T-helper 2 cell treated with Interferon-gamma antibody and Interleukin-4, amounts not matched to agents 5 μg/mL and 100 μg/mL, for 36 hours (primary cell): ENCODE measurements at regions not wholly inside any gene's neighbourhood (a gene's known extent, or its start where the extent isn't known, plus 50 kb on each side); places are given as distances from the start of the nearest gene placed in this dataset.

Experiments used
- DNase-seq: peaks from one replicate; pipeline ENCODE4 v3.0.0; 2021; ENCODE audit warnings: low spot score
- H3K27ac Mint-ChIP-seq: one replicate; pipeline ENCODE4 v1.8.0; 2021; ENCODE audit warnings: mild to moderate bottlenecking, mixed read lengths
- H3K27me3 Mint-ChIP-seq: one replicate; pipeline ENCODE4 v1.8.0; 2021; ENCODE audit warnings: low read depth, mixed read lengths
- H3K36me3 Mint-ChIP-seq: one replicate; pipeline ENCODE4 v1.8.0; 2021; ENCODE audit warnings: low read depth, mixed read lengths
- H3K4me1 Mint-ChIP-seq: one replicate; pipeline ENCODE4 v1.8.0; 2021; ENCODE audit warnings: low read depth, mixed read lengths
- H3K4me3 Mint-ChIP-seq: one replicate; pipeline ENCODE4 v1.8.0; 2022; ENCODE audit warnings: mild to moderate bottlenecking, moderate library complexity, mixed read lengths
- H3K9me3 Mint-ChIP-seq: one replicate; pipeline ENCODE4 v1.8.0; 2021; ENCODE audit warnings: mixed read lengths

- no peaks in the 10 kb centered on the region for H3K27me3 Mint-ChIP-seq
- no peaks in the 10 kb centered on the region for H3K36me3 Mint-ChIP-seq
- no peaks in the 10 kb centered on the region for H3K4me1 Mint-ChIP-seq
- DNase-seq = no peak
- no peak overlapping the region for H3K27ac Mint-ChIP-seq
- no peaks in the 10 kb centered on the region for H3K9me3 Mint-ChIP-seq
- no peak overlapping the region for H3K4me3 Mint-ChIP-seq
Observed at GRCh38 chr16:66229651-66230050, 136.8 kb upstream of the CDH5 start.

- Mint-ChIP-seq H3K36me3 (no peaks in the 10 kb centered on the region), H3K4me1 (no peaks in the 10 kb centered on the region), H3K27me3 (no peaks in the 10 kb centered on the region), H3K27ac (no peak overlapping the region), H3K9me3 (no peaks in the 10 kb centered on the region), H3K4me3 (no peak overlapping the region)
- DNase-seq = no peak
Observed at GRCh38 chr16:66228792-66229191, 137.7 kb upstream of the CDH5 start.

- H3K27ac Mint-ChIP-seq = no peak overlapping the region
Observed at GRCh38 chr16:66227766-66228530, 138.5 kb upstream of the CDH5 start.

GRCh38 chr16:66226762-66227161 lies 139.7 kb upstream of the CDH5 start:
- Mint-ChIP-seq H3K36me3 (no peaks in the 10 kb centered on the region), H3K27ac (no peak overlapping the region), H3K9me3 (no peaks in the 10 kb centered on the region), H3K4me3 (no peak overlapping the region), H3K4me1 (no peaks in the 10 kb centered on the region), H3K27me3 (no peaks in the 10 kb centered on the region)
- no peak for DNase-seq

More at GRCh38 chr16:66227766-66228530, 138.5 kb upstream of the CDH5 start:
- Mint-ChIP-seq H3K4me3 (no peak overlapping the region), H3K9me3 (no peaks in the 10 kb centered on the region), H3K27me3 (no peaks in the 10 kb centered on the region), H3K4me1 (no peaks in the 10 kb centered on the region), H3K36me3 (no peaks in the 10 kb centered on the region)
- DNase-seq = no peak

- Mint-ChIP-seq H3K27ac (no peak overlapping the region), H3K9me3 (no peaks in the 10 kb centered on the region), H3K4me1 (no peaks in the 10 kb centered on the region), H3K36me3 (no peaks in the 10 kb centered on the region), H3K27me3 (no peaks in the 10 kb centered on the region), H3K4me3 (no peak overlapping the region)
- DNase-seq = no peak
Observed at GRCh38 chr16:66225696-66226095, 140.8 kb upstream of the CDH5 start.

DNA sequence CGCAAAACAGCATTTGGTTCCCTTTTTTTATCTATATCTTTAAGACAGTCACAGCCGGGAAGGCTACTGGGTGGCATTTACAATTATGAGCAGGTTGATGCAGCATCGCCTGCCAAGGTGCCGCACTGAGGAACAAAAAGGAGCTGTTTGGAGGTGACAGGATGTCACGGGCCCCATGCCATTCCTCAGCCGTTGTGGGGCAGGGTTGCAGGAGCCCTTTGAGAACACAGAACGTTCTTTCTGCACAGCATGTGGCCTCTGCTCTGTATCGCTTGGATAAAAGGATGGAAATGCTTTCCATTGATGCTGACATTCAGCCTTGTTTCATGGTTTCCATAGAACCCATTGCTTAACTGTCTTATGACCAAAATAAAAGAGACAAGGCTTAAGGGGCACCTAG lies 141.9 kb upstream of the CDH5 start:
- no peak overlapping the region for H3K4me3 Mint-ChIP-seq
- H3K36me3 Mint-ChIP-seq = no peaks in the 10 kb centered on the region
- no peaks in the 10 kb centered on the region for H3K27me3 Mint-ChIP-seq
- no peak for DNase-seq
- no peaks in the 10 kb centered on the region for H3K4me1 Mint-ChIP-seq
- no peaks in the 10 kb centered on the region for H3K9me3 Mint-ChIP-seq
- H3K27ac Mint-ChIP-seq = no peak overlapping the region

DNA sequence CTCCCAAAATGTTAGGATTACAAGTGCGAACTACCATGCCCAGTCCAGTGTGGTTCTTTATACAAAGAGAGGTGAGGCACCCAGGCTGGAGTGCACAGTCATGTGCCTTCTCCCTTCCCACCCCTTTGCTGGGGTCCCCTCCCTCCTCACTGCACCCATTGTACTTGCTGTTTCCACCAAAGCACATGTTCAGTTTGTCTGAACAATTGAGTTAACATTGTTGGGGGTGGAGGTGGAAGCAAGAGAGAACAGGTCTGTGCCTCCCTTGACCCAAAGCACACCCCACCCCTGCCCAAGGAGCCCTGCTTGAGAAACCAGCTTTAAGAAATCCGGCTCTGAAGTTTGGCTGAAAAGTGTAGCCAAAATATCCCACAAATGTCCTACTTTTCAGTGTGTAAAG lies 142.3 kb upstream of the CDH5 start:
- DNase-seq = no peak
- Mint-ChIP-seq H3K4me3 (no peak overlapping the region), H3K4me1 (no peaks in the 10 kb centered on the region), H3K36me3 (no peaks in the 10 kb centered on the region), H3K27ac (no peak overlapping the region), H3K9me3 (no peaks in the 10 kb centered on the region), H3K27me3 (no peaks in the 10 kb centered on the region)

DNA sequence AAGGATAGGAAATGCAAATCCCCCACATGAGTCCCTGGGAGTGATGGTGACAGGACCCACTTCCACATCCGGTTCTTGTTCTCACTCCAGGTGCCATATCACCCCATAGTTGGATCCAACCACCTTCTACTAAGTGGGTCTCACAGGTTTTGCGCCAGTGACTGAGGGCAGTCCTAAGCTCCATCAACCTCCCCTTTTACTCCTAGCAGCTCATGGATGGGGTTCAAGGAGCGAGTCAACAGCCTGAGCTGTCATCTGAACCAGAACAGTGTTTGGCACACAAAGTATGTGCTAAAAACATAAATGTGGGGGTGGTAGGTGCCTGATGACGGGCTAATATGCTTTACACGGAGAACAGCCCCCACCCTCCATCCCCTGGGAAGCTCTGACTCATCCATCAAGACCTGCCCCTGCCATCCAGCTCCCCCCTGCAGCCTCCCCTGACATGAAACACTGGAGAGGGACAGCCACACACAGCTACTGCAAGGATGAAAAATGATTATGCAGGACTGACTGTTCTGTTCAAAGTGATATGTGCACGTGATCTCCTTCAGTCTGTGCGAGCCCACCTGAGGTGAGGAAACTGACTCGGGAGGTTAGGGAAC lies 143.2 kb upstream of the CDH5 start:
- H3K4me3 Mint-ChIP-seq = no peak overlapping the region
- DNase-seq = no peak
- no peak overlapping the region for H3K27ac Mint-ChIP-seq
- H3K27me3 Mint-ChIP-seq = no peaks in the 10 kb centered on the region
- no peaks in the 10 kb centered on the region for H3K9me3 Mint-ChIP-seq
- no peaks in the 10 kb centered on the region for H3K4me1 Mint-ChIP-seq
- no peaks in the 10 kb centered on the region for H3K36me3 Mint-ChIP-seq

DNA sequence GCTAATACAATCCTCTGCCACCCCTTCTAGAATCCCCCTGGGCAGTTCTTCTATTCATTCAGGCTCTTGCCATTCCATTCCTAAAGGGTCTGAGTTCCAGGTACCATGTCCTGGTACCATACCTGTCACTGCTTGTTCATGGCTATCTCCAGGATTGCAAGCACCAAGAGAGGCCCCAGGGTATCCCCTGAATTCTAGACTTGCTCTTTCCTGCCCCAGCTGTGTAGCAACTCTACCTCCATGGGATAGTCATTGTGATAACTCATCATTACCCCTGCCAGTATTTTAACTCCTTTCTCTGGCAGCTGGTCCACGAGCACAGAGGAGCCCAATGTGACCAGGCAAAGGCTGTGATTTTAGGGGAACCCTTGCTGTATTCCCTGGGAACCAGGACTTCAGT lies 143.7 kb upstream of the CDH5 start:
- no peak overlapping the region for H3K27ac Mint-ChIP-seq
- no peaks in the 10 kb centered on the region for H3K27me3 Mint-ChIP-seq
- no peak for DNase-seq
- no peaks in the 10 kb centered on the region for H3K36me3 Mint-ChIP-seq
- no peaks in the 10 kb centered on the region for H3K4me1 Mint-ChIP-seq
- no peak overlapping the region for H3K4me3 Mint-ChIP-seq
- H3K9me3 Mint-ChIP-seq = no peaks in the 10 kb centered on the region

DNA sequence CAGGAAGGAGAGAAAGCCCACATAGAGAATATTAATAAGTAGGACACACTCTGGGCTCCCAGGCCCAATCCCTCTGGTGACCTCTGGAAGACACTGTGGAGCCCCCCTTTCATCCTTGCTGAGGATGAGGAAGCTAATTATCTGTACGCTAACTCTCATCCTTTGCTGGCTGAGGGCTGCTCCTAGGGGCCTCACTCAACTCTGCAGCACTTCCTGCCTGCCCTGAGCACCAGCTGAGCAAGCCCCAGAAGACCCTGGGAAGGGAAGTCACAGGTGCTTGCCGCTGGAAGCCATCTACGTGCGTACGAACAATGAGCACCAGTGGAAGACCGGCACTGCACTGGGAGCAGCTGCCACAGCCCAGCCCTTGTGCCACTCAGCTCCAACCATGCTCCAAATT lies 145.8 kb upstream of the CDH5 start:
- no peak overlapping the region for H3K27ac Mint-ChIP-seq
- H3K9me3 Mint-ChIP-seq = no peaks in the 10 kb centered on the region
- H3K4me3 Mint-ChIP-seq = no peak overlapping the region
- H3K4me1 Mint-ChIP-seq = no peaks in the 10 kb centered on the region
- H3K36me3 Mint-ChIP-seq = no peaks in the 10 kb centered on the region
- no peak for DNase-seq
- no peaks in the 10 kb centered on the region for H3K27me3 Mint-ChIP-seq

DNA sequence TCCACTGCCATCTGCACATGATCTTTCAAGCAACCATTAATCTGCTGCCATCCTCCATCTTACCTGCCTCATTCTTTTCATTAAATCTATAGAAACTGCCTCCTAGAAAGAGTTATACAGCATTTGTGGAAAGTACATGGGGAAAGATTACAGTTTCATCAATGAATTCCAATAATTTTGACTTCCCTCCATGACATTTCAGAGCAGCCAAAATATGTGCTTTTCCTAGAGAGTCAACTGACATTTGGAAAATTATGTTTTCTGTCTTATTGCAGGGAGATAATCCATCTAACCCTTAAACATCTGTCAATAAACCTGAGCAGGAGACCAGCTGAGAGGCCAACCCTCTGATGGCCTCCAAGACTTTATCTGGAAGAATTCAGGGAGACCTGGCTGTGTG lies 147.0 kb upstream of the CDH5 start:
- Mint-ChIP-seq H3K27ac (no peak overlapping the region), H3K4me3 (no peak overlapping the region), H3K9me3 (no peaks in the 10 kb centered on the region), H3K36me3 (no peaks in the 10 kb centered on the region), H3K4me1 (no peaks in the 10 kb centered on the region), H3K27me3 (no peaks in the 10 kb centered on the region)
- DNase-seq = no peak

DNA sequence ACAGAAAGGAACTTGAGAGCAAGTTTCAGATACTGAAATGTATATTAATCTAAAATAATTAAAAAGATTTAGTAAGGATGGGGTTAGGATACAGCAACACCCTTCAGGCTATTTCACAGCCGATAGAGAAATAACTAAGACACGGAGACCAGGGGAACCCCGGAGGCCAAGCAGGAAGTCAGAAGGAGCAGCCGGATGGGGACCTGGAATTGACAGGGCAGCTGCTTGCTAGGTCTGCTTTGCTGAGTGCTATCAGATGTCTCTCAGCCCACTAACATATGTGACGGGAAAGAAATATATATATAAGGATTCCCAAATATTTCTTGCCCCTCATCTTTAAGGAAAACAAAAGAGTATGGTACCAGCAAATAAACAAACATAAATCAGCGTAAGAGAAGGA lies 154.1 kb upstream of the CDH5 start:
- Mint-ChIP-seq H3K36me3 (no peaks in the 10 kb centered on the region), H3K4me1 (no peaks in the 10 kb centered on the region), H3K27ac (no peak overlapping the region), H3K4me3 (no peak overlapping the region), H3K27me3 (no peaks in the 10 kb centered on the region), H3K9me3 (no peaks in the 10 kb centered on the region)
- DNase-seq = no peak

DNA sequence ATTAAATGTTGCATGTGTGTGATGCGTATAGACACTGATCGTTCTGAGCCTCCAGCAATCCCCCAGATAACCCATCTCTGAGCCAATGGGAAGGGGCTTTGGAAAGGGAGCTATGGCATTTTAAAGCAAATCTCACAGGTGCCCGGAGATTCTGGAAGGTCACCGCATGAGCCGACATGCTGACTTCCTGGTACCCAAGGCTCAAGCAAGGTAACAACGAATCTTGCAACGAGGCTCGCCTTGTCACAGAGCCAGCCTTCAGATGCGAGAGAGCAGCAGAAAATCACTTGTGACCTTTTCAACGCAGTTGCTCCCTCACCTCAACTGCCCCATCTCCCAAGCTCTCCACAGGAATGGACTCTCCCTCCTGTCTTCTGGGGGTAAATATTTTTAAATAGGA lies 154.8 kb upstream of the CDH5 start:
- Mint-ChIP-seq H3K27me3 (no peaks in the 10 kb centered on the region), H3K9me3 (no peaks in the 10 kb centered on the region)

GRCh38 chr16:66207883-66208265 lies 158.6 kb upstream of the CDH5 start:
- H3K9me3 Mint-ChIP-seq = no peaks in the 10 kb centered on the region
- no peaks in the 10 kb centered on the region for H3K27me3 Mint-ChIP-seq
- H3K36me3 Mint-ChIP-seq = no peaks in the 10 kb centered on the region
- no peak overlapping the region for H3K4me3 Mint-ChIP-seq
- DNase-seq = no peak
- no peak overlapping the region for H3K27ac Mint-ChIP-seq
- H3K4me1 Mint-ChIP-seq = no peaks in the 10 kb centered on the region

More for the DNA sequence above, 154.8 kb upstream of the CDH5 start:
- H3K4me1 Mint-ChIP-seq = no peaks in the 10 kb centered on the region
- no peaks in the 10 kb centered on the region for H3K36me3 Mint-ChIP-seq
- H3K4me3 Mint-ChIP-seq = no peak overlapping the region
- H3K27ac Mint-ChIP-seq = no peak overlapping the region
- no peak for DNase-seq
